RWPE1 (cell line): ENCODE measurements at regions not wholly inside any gene's neighbourhood (a gene's known extent, or its start where the extent isn't known, plus 50 kb on each side); places are given as distances from the start of the nearest gene placed in this dataset.
"Not testable (repeated sequence)": the region's sequence is repeated elsewhere in the genome, so short reads cannot be mapped to it uniquely, and the experiment has no call there.

Experiments used
- CTCF ChIA-PET: fragments of 350-600 bp; sonication (Branson Sonifier 250); formaldehyde crosslinking; extraction: SDS; loops from one replicate; lab custom pipeline; 2021; lab: Yijun Ruan, JAX
- POLR2A ChIA-PET: fragments of 400-600 bp; formaldehyde crosslinking; extraction: SDS; loops from one replicate; lab custom pipeline; 2020; ENCODE audit warnings: antibody characterized with exemption; ENCODE audit not compliant: low non-redundant PET; lab: Yijun Ruan, JAX
- DNase-seq: peaks from one replicate; pipeline ENCODE4 v3.0.0; 2012; ENCODE audit warnings: low spot score
- H3K27ac ChIP-seq: fragments of 450-650 bp; 2 replicates; pipeline ENCODE4 v1.5.1; 2017
- CTCF ChIP-seq: fragments of 450-650 bp; conservative IDR thresholded peaks from 2 replicates; pipeline ENCODE4 v1.5.1; 2017; ENCODE audit warnings: low read depth, mild to moderate bottlenecking

- no peak for DNase-seq
- no peak for TF ChIP-seq CTCF
- ChIA-PET POLR2A (no interaction called here), CTCF (no interaction called here)
- no peak overlapping the region for H3K27ac ChIP-seq
These were observed 227.2 kb downstream of the SLCO4C1 start for GRCh38 chr5:102068870-102069269.

- ChIA-PET POLR2A (no interaction called here), CTCF (no interaction called here)
- DNase-seq = no peak
- H3K27ac ChIP-seq = no peak overlapping the region
- no peak for TF ChIP-seq CTCF
These were observed 246.6 kb downstream of the SLCO4C1 start for GRCh38 chr5:102049517-102049916.

DNA sequence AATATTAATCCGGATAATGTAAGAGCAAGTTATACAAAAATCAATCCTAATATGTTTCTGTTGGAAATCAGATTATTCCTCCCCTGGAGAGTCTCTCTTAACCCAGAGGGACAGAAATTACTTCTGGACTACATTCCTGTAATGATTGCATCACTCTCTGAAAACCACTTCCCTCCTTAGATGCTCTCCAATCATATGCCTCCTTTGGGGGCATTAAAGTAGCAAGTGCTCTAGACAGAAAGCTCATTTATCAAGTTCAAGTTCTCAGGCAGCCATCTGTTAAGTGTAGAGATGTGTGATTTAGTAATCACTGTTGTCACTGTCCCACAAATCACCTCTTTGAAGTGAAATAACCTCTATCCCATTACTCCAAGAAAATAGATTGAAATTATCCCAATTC lies 247.1 kb downstream of the SLCO4C1 start:
- H3K27ac ChIP-seq = no peak overlapping the region
- ChIA-PET POLR2A (no interaction called here), CTCF (interaction anchor here (0.6 kb wide), 1 partner anchor 46 kb away, joined by 4 read pairs; no protein-coding TSS in a partner anchor)
- no peak for TF ChIP-seq CTCF
- DNase-seq = no peak

GRCh38 chr5:102047073-102047472 lies 249.0 kb downstream of the SLCO4C1 start:
- H3K27ac ChIP-seq, CTCF ChIA-PET, POLR2A ChIA-PET, DNase-seq: not testable (repeated sequence)

GRCh38 chr5:102040326-102040725 lies 255.8 kb downstream of the SLCO4C1 start:
- TF ChIP-seq CTCF = no peak
- ChIA-PET POLR2A (no interaction called here), CTCF (no interaction called here)
- no peak for DNase-seq
- no peak overlapping the region for H3K27ac ChIP-seq

DNA sequence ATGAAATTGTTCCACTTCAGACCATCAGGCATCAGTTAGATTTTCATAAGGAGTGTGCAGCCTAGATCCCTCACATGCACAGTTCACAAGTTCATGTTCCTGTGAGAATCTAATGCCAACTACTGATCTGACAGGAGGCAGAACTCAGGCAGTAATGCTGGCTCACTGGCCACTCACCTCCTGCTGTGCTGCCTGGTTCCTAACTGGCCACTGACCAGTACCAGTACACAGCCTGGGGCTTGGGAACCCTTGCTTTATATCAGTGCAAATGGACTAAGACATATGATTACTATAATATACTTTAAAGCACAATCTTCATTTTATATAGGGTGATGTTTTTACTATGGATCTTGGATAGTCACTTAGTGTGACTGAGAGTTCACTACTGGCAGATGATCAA lies 259.2 kb downstream of the SLCO4C1 start:
- no peak for TF ChIP-seq CTCF
- no peak overlapping the region for H3K27ac ChIP-seq
- DNase-seq = no peak
- CTCF ChIA-PET = no interaction called here
- POLR2A ChIA-PET = no interaction called here

DNA sequence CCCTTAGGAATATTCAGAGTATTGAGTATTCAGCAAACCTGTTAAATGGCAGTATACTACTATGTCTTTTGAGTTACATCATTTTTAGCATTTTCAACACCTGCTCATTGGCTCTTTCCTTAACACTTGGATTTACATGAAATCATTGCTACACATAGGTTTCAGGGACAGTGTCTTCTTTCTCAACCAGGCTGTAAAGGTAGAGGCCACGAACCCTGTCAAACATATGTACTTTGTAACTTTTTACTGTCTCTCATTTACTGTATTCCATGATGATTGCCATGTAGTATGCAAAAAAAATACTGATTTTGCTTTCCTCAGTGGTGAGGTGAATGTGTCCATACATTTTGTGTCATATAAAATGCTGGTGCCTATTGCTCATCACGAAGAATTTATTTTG lies 264.4 kb downstream of the SLCO4C1 start:
- no peak overlapping the region for H3K27ac ChIP-seq
- ChIA-PET CTCF (no interaction called here), POLR2A (no interaction called here)
- no peak for TF ChIP-seq CTCF
- DNase-seq = no peak
